GM19468 (cell line): ENCODE measurements at regions not wholly inside any gene's neighbourhood (a gene's known extent, or its start where the extent isn't known, plus 50 kb on each side); places are given as distances from the start of the nearest gene placed in this dataset.
A peak's percentile ranks its signal among the peaks of the same experiment; 100 is the strongest.

Experiments
- ATAC-seq: cut with Tn5 transposase; IDR thresholded peaks from one replicate; pipeline ENCODE4 v1.9.1; 2021; ENCODE audit warnings: mild to moderate bottlenecking, moderate library complexity, moderate number of reproducible peaks; ENCODE audit not compliant: unreplicated experiment; ENCODE audit errors: extremely low read depth

GRCh38 chr4:123996718-123997510 lies 600.3 kb downstream of the SPRY1 start:
- no peak for ATAC-seq

- no peak for ATAC-seq
Observed at GRCh38 chr4:123997776-123998449, 601.3 kb downstream of the SPRY1 start.

GRCh38 chr4:124000233-124000632 lies 603.6 kb downstream of the SPRY1 start:
- ATAC-seq = no peak

GRCh38 chr4:124015766-124016165 lies 619.2 kb downstream of the SPRY1 start:
- no peak for ATAC-seq

GRCh38 chr4:124017185-124017785 lies 620.7 kb downstream of the SPRY1 start:
- no peak for ATAC-seq

- ATAC-seq = peak; percentile 97
Observed at GRCh38 chr4:124018383-124019317, 622.1 kb downstream of the SPRY1 start.

- ATAC-seq = no peak
Observed at GRCh38 chr4:124019749-124020549, 623.4 kb downstream of the SPRY1 start.

- no peak for ATAC-seq
Observed at GRCh38 chr4:124025000-124025399, 628.4 kb downstream of the SPRY1 start.

GRCh38 chr4:124025428-124025827 lies 628.8 kb downstream of the SPRY1 start:
- ATAC-seq = no peak

- ATAC-seq = no peak
Observed at GRCh38 chr4:124028182-124028581, 631.6 kb downstream of the SPRY1 start.

- no peak for ATAC-seq
Observed at GRCh38 chr4:124030147-124030546, 633.6 kb downstream of the SPRY1 start.

GRCh38 chr4:124032035-124032434 lies 635.4 kb downstream of the SPRY1 start:
- ATAC-seq = no peak

- no peak for ATAC-seq
Observed at GRCh38 chr4:124035364-124036041, 638.9 kb downstream of the SPRY1 start.

GRCh38 chr4:124037236-124037635 lies 640.6 kb downstream of the SPRY1 start:
- no peak for ATAC-seq

- ATAC-seq = no peak
Observed at GRCh38 chr4:124044330-124044729, 647.7 kb downstream of the SPRY1 start.

GRCh38 chr4:124044867-124045266 lies 648.3 kb downstream of the SPRY1 start:
- ATAC-seq = no peak

- ATAC-seq = no peak
Observed at GRCh38 chr4:124046190-124046589, 649.6 kb downstream of the SPRY1 start.

GRCh38 chr4:124053872-124054538 lies 657.4 kb downstream of the SPRY1 start:
- ATAC-seq = no peak
